HCT116 (cell line): ENCODE measurements at regions not wholly inside any gene's neighbourhood (a gene's known extent, or its start where the extent isn't known, plus 50 kb on each side); places are given as distances from the start of the nearest gene placed in this dataset.

Source experiments
- ATAC-seq: fragments of 200-7000 bp; cut with Tn5 transposase; 2 replicates; pipeline ENCODE4 v1.9.1; 2020; ENCODE audit warnings: mild to moderate bottlenecking, moderate library complexity
- BruUV-seq: library from RNA; stranded (reverse); fragments of 400-500 nt; replicated peaks from 2 replicates; lab custom pipeline; 2021; lab: Mats Ljungman, UMichigan
- CTCF ChIA-PET: fragments of 300-600 bp; sonication (Branson Sonifier 250); formaldehyde crosslinking; loops from one replicate; lab custom pipeline; 2021; ENCODE audit warnings: antibody characterized with exemption; lab: Charles Lee
- POLR2A ChIA-PET: fragments of 300-600, 350-600 bp; sonication (Branson Sonifier 250); formaldehyde crosslinking; loops from one replicate; lab custom pipeline; 2021; ENCODE audit warnings: antibody characterized with exemption; lab: Charles Lee
- RAD21 ChIA-PET, 2 experiments: fragments of 300-600 bp; sonication (Branson Sonifier 250); formaldehyde crosslinking; loops; one replicate each; lab custom pipeline; 2023; ENCODE audit warnings: low total read pairs in 2 of 2; ENCODE audit not compliant: uncharacterized antibody in 2 of 2, unreplicated experiment in 2 of 2, low non-redundant PET in 1 of 2; lab: Charles Lee
- DNase-seq: peaks from one replicate; pipeline ENCODE4 v3.0.0-alpha.2; 2010; ENCODE audit warnings: low read depth, low spot score
- H2AFZ ChIP-seq: fragments of 200-600 bp; shearing (Covaris generic), sonication (generic); 2 replicates; pipeline ENCODE4 v1.6.1; 2017; ENCODE audit warnings: low read depth, mixed run types, mixed read lengths, antibody characterized with exemption, low read length; ENCODE audit not compliant: poor library complexity, severe bottlenecking
- H3K27ac ChIP-seq: 2 replicates; pipeline ENCODE4 v1.5.1; 2012; ENCODE audit warnings: low read depth, low read length
- H3K27me3 ChIP-seq: fragments of 200-600 bp; sonication (generic); 2 replicates; pipeline ENCODE4 v1.6.1; 2016; ENCODE audit warnings: mixed run types, low read length, mixed read lengths; ENCODE audit not compliant: insufficient read depth
- H3K36me3 ChIP-seq, 2 experiments: fragments of 200-500 bp in 1 of 2; fragments of 200-600 bp in 1 of 2; sonication (Bioruptor generic) in 1 of 2; sonication (generic) in 1 of 2; 2 replicates each; pipeline versions ENCODE4 v1.5.1 to v1.6.1; 2014 to 2016; ENCODE audit warnings: low read length in 2 of 2, inconsistent platforms in 1 of 2, mixed read lengths in 1 of 2, mixed run types in 1 of 2; ENCODE audit not compliant: insufficient read depth in 2 of 2, control insufficient read depth in 1 of 2
- H3K4me1 ChIP-seq, 2 experiments: fragments of 200-600 bp in 1 of 2; sonication (generic) in 1 of 2; 2 replicates each; pipeline versions ENCODE4 v1.5.1 to v1.6.1; 2012 to 2017; ENCODE audit warnings: low read length in 2 of 2, inconsistent platforms in 1 of 2, mild to moderate bottlenecking in 1 of 2, mixed read lengths in 1 of 2, mixed run types in 1 of 2, moderate library complexity in 1 of 2; ENCODE audit not compliant: insufficient read depth in 2 of 2, control insufficient read depth in 1 of 2
- H3K4me2 ChIP-seq: fragments of 200-600 bp; sonication (generic); 2 replicates; pipeline ENCODE4 v1.6.1; 2017; ENCODE audit warnings: mixed run types, low read length, mixed read lengths
- H3K4me3 ChIP-seq, 2 experiments: fragments of 200-600 bp in 1 of 2; sonication (generic) in 1 of 2; replicated peaks in 1 of 2; 2 replicates each; pipeline ENCODE4 v1.5.1; 2011 to 2016; ENCODE audit warnings: low read length in 2 of 2, control low read depth in 1 of 2, low read depth in 1 of 2, mild to moderate bottlenecking in 1 of 2, mixed read lengths in 1 of 2, mixed run types in 1 of 2
- H3K79me2 ChIP-seq: fragments of 200-600 bp; sonication (generic); 2 replicates; pipeline ENCODE4 v1.6.1; 2017; ENCODE audit warnings: mild to moderate bottlenecking, mixed run types, low read length, moderate library complexity, mixed read lengths; ENCODE audit not compliant: insufficient read depth
- H3K9ac ChIP-seq: fragments of 200-600 bp; sonication (generic); 2 replicates; pipeline ENCODE4 v1.6.1; 2016; ENCODE audit warnings: low read length, mixed read lengths
- H3K9me2 ChIP-seq: fragments of 200-600 bp; sonication (generic), shearing (Covaris generic); 2 replicates; pipeline ENCODE4 v1.6.1; 2017; ENCODE audit warnings: mixed run types, mild to moderate bottlenecking, moderate library complexity; ENCODE audit not compliant: insufficient read depth
- H3K9me3 ChIP-seq, 2 experiments: fragments of 200-500 bp in 1 of 2; fragments of 200-600 bp in 1 of 2; sonication (Bioruptor generic) in 1 of 2; sonication (generic) in 1 of 2; 2 replicates each; pipeline ENCODE4 v1.6.1; 2014 to 2017; ENCODE audit warnings: low read length in 2 of 2, mixed read lengths in 2 of 2, inconsistent platforms in 1 of 2, low read depth in 1 of 2, mild to moderate bottlenecking in 1 of 2, mixed run types in 1 of 2, moderate library complexity in 1 of 2; ENCODE audit not compliant: control insufficient read depth in 1 of 2, insufficient read depth in 1 of 2
- H4K20me1 ChIP-seq: fragments of 200-600 bp; sonication (generic), shearing (Covaris generic); 2 replicates; pipeline ENCODE4 v1.6.1; 2017; ENCODE audit warnings: mixed run types, mild to moderate bottlenecking, moderate library complexity; ENCODE audit not compliant: insufficient read depth
- CEBPB ChIP-seq: IDR thresholded peaks from 2 replicates; pipeline ENCODE4 v1.6.1; 2012; ENCODE audit warnings: low read depth
- EGR1 ChIP-seq: IDR thresholded peaks from 2 replicates; pipeline ENCODE4 v1.6.1; 2012; ENCODE audit warnings: low read depth
- EZH2 ChIP-seq: fragments of 200-600 bp; sonication (generic); IDR thresholded peaks from 2 replicates; pipeline ENCODE4 v1.6.1; 2017; ENCODE audit warnings: antibody characterized with exemption, mixed run types
- EZH2phosphoT487 ChIP-seq: fragments of 200-600 bp; IDR thresholded peaks from 2 replicates; pipeline ENCODE4 v1.6.1; 2018; ENCODE audit warnings: antibody characterized with exemption, borderline replicate concordance
- FOSL1 ChIP-seq: IDR thresholded peaks from 2 replicates; pipeline ENCODE4 v1.6.1; 2012; ENCODE audit warnings: low read depth
- JUND ChIP-seq: IDR thresholded peaks from 2 replicates; pipeline ENCODE4 v1.6.1; 2012
- MAX ChIP-seq: IDR thresholded peaks from 2 replicates; pipeline ENCODE4 v1.6.1; 2012
- POLR2AphosphoS5 ChIP-seq: IDR thresholded peaks from 2 replicates; pipeline ENCODE4 v1.6.1; 2011; ENCODE audit warnings: mild to moderate bottlenecking, low read depth, low read length, moderate library complexity
- RAD21 ChIP-seq: IDR thresholded peaks from 2 replicates; pipeline ENCODE4 v1.6.1; 2012; ENCODE audit warnings: low read depth, mild to moderate bottlenecking
- REST ChIP-seq: IDR thresholded peaks from 2 replicates; pipeline ENCODE4 v1.6.1; 2012; ENCODE audit warnings: low read depth
- SIN3A ChIP-seq: IDR thresholded peaks from 2 replicates; pipeline ENCODE4 v1.6.1; 2012; ENCODE audit warnings: low read depth
- SP1 ChIP-seq: IDR thresholded peaks from 2 replicates; pipeline ENCODE4 v1.6.1; 2012; ENCODE audit warnings: low read depth
- TCF7L2 ChIP-seq: IDR thresholded peaks from 2 replicates; pipeline ENCODE4 v1.7.0; 2011; ENCODE audit warnings: borderline replicate concordance, inconsistent platforms; ENCODE audit not compliant: insufficient read depth, insufficient read length; ENCODE audit errors: extremely low read depth
- ZBTB33 ChIP-seq: IDR thresholded peaks from 2 replicates; pipeline ENCODE4 v1.6.1; 2011; ENCODE audit warnings: mild to moderate bottlenecking, low read length, moderate library complexity; ENCODE audit not compliant: insufficient replicate concordance; ENCODE audit errors: extremely low read depth
- ZFX ChIP-seq: fragments of 450-650 bp; IDR thresholded peaks from 2 replicates; pipeline ENCODE4 v1.6.1; 2017
- ZNF274 ChIP-seq: fragments of 200-500 bp; sonication (Bioruptor generic); IDR thresholded peaks from 2 replicates; pipeline ENCODE4 v1.6.1; 2014; ENCODE audit warnings: mild to moderate bottlenecking, low read depth, low read length, inconsistent platforms
- intact Hi-C: fragments of 100-400 bp; cut with micrococcal nuclease; formaldehyde crosslinking; loops from 2 replicates; pipeline ENCODE4 v1.10.0; 2022
- TF ChIP-seq, protein P1 (sequence below), 3 experiments: fragments of 200-600 bp in 1 of 3; sonication (generic) in 1 of 3; IDR thresholded peaks in 2 of 3; conservative IDR thresholded peaks in 1 of 3; 2 replicates each; pipeline ENCODE4 v1.5.1; 2012 to 2017; ENCODE audit warnings: low read depth in 2 of 3, low read length in 2 of 3, antibody characterized with exemption in 1 of 3, borderline replicate concordance in 1 of 3, control low read depth in 1 of 3, mild to moderate bottlenecking in 1 of 3, mixed read lengths in 1 of 3, mixed run types in 1 of 3, moderate library complexity in 1 of 3; ENCODE audit not compliant: insufficient read depth in 1 of 3

GRCh38 chr16:9647981-9648701 lies 534.1 kb downstream of the GRIN2A start:
- POLR2A ChIA-PET = no interaction called here
- no peaks in the 10 kb centered on the region for H3K9me2 ChIP-seq
- BruUV-seq = no TSS peak
- CTCF ChIA-PET = interaction anchor here (0.6 to 1.5 kb wide), 7 partner anchors 10 to 534 kb away, joined by 3 to 7 read pairs (median 5); partner anchors contain the start of gene GRIN2A
- no peak overlapping the region for H3K4me2 ChIP-seq
- no peaks in the 10 kb centered on the region for H3K4me1 ChIP-seq
- no peaks in the 10 kb centered on the region for H4K20me1 ChIP-seq
- H2AFZ ChIP-seq = no peak overlapping the region
- no peak overlapping the region for H3K9ac ChIP-seq
- RAD21 ChIA-PET = no interaction called here
- no peaks in the 10 kb centered on the region for H3K9me3 ChIP-seq
- H3K27ac ChIP-seq = no peak overlapping the region
- 0 out of 2 replicates have a peak, but pooled peaks cover 8% of the 10 kb centered on the region for H3K27me3 ChIP-seq
- no peaks in the 10 kb centered on the region for H3K79me2 ChIP-seq
- intact Hi-C loops = loop anchor here (2.0 kb wide), 1 partner anchor 533 kb away; no protein-coding TSS in a partner anchor
- H3K4me3 ChIP-seq = no peak overlapping the region
- no peak for DNase-seq
- ATAC-seq = peak; percentile 72
- no peaks in the 10 kb centered on the region for H3K36me3 ChIP-seq
- TF ChIP-seq, protein P1, sequence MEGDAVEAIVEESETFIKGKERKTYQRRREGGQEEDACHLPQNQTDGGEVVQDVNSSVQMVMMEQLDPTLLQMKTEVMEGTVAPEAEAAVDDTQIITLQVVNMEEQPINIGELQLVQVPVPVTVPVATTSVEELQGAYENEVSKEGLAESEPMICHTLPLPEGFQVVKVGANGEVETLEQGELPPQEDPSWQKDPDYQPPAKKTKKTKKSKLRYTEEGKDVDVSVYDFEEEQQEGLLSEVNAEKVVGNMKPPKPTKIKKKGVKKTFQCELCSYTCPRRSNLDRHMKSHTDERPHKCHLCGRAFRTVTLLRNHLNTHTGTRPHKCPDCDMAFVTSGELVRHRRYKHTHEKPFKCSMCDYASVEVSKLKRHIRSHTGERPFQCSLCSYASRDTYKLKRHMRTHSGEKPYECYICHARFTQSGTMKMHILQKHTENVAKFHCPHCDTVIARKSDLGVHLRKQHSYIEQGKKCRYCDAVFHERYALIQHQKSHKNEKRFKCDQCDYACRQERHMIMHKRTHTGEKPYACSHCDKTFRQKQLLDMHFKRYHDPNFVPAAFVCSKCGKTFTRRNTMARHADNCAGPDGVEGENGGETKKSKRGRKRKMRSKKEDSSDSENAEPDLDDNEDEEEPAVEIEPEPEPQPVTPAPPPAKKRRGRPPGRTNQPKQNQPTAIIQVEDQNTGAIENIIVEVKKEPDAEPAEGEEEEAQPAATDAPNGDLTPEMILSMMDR (IDR thresholded peaks at IDR 0.05 in 2 of 3, conservative IDR thresholded peaks at IDR 0.05 in 1 of 3; ENCODE audit: borderline replicate concordance in 1 of 3, insufficient read depth in 1 of 3, low read depth in 2 of 3, low read length in 2 of 3) = peak; percentile 35 to 79 (median 73); a peak in 5 of 6 replicates
- no peak for TF ChIP-seq JUND
- TF ChIP-seq EGR1 = no peak
- TF ChIP-seq SP1 = no peak
- TF ChIP-seq SIN3A = no peak
- no peak for TF ChIP-seq EZH2
- no peak for TF ChIP-seq FOSL1
- no peak for TF ChIP-seq ZNF274
- peak; percentile 70 for TF ChIP-seq CEBPB
- no peak for TF ChIP-seq ZBTB33
- TF ChIP-seq MAX = no peak
- TF ChIP-seq REST = no peak
- TF ChIP-seq TCF7L2 = no peak
- TF ChIP-seq POLR2AphosphoS5 = no peak
- peak; percentile 61 for TF ChIP-seq RAD21
- no peak for TF ChIP-seq ZFX
- TF ChIP-seq EZH2phosphoT487 = no peak
